ENCODE measurements at regions not wholly inside any gene's neighbourhood (a gene's known extent, or its start where the extent isn't known, plus 50 kb on each side); places are given as distances from the start of the nearest gene placed in this dataset.
"Not testable (repeated sequence)": the region's sequence is repeated elsewhere in the genome, so short reads cannot be mapped to it uniquely, and the experiment has no call there.

- in situ Hi-C loops (cut with HindIII; ENCODE audit: low sequenced_read_pairs) = no loop called here
- H3K4me3 ChIP-seq (ENCODE audit: low read depth, low read length) = no peak overlapping the region
- no peak for TF ChIP-seq CTCF (IDR thresholded peaks at IDR 0.05; ENCODE audit: low read depth, low read length)
- DNase-seq (ENCODE audit: low read depth, low spot score) = no peak
Observed at GRCh38 chr3:171915275-171915674, 72.1 kb downstream of the TMEM212 start.

- no peak overlapping the region for H3K4me3 ChIP-seq (ENCODE audit: low read depth, low read length)
- DNase-seq (ENCODE audit: low read depth, low spot score) = no peak
- in situ Hi-C loops (cut with HindIII; ENCODE audit: low sequenced_read_pairs) = no loop called here
- TF ChIP-seq CTCF (IDR thresholded peaks at IDR 0.05; ENCODE audit: low read depth, low read length) = no peak
Observed at GRCh38 chr3:171916888-171917287, 73.7 kb downstream of the TMEM212 start.

GRCh38 chr3:171922629-171923028 lies 79.5 kb downstream of the TMEM212 start:
- H3K4me3 ChIP-seq (ENCODE audit: low read depth, low read length); DNase-seq (ENCODE audit: low read depth, low spot score); in situ Hi-C loops (cut with HindIII; ENCODE audit: low sequenced_read_pairs): not testable (repeated sequence)

- H3K4me3 ChIP-seq (ENCODE audit: low read depth, low read length); DNase-seq (ENCODE audit: low read depth, low spot score); in situ Hi-C loops (cut with HindIII; ENCODE audit: low sequenced_read_pairs): not testable (repeated sequence)
Observed at GRCh38 chr3:171923668-171924067, 80.5 kb downstream of the TMEM212 start.

GRCh38 chr3:171924864-171925263 lies 81.7 kb downstream of the TMEM212 start:
- H3K4me3 ChIP-seq (ENCODE audit: low read depth, low read length); in situ Hi-C loops (cut with HindIII; ENCODE audit: low sequenced_read_pairs); DNase-seq (ENCODE audit: low read depth, low spot score): not testable (repeated sequence)

- in situ Hi-C loops (cut with HindIII; ENCODE audit: low sequenced_read_pairs) = no loop called here
- no peak for DNase-seq (ENCODE audit: low read depth, low spot score)
- H3K4me3 ChIP-seq (ENCODE audit: low read depth, low read length) = no peak overlapping the region
- no peak for TF ChIP-seq CTCF (IDR thresholded peaks at IDR 0.05; ENCODE audit: low read depth, low read length)
Observed at GRCh38 chr3:171932153-171932611, 89.0 kb downstream of the TMEM212 start.

- no peak for DNase-seq (ENCODE audit: low read depth, low spot score)
- no peak overlapping the region for H3K4me3 ChIP-seq (ENCODE audit: low read depth, low read length)
- TF ChIP-seq CTCF (IDR thresholded peaks at IDR 0.05; ENCODE audit: low read depth, low read length) = no peak
- in situ Hi-C loops (cut with HindIII; ENCODE audit: low sequenced_read_pairs) = no loop called here
Observed at GRCh38 chr3:171933441-171933840, 90.3 kb downstream of the TMEM212 start.

GRCh38 chr3:171935261-171936123 lies 92.3 kb downstream of the TMEM212 start:
- DNase-seq (ENCODE audit: low read depth, low spot score) = no peak
- TF ChIP-seq CTCF (IDR thresholded peaks at IDR 0.05; ENCODE audit: low read depth, low read length) = no peak
- in situ Hi-C loops (cut with HindIII; ENCODE audit: low sequenced_read_pairs) = no loop called here
- H3K4me3 ChIP-seq (ENCODE audit: low read depth, low read length) = no peak overlapping the region

All from astrocyte of the spinal cord (primary cell).